ENCODE measurements at regions not wholly inside any gene's neighbourhood (a gene's known extent, or its start where the extent isn't known, plus 50 kb on each side); places are given as distances from the start of the nearest gene placed in this dataset.
"Not testable (repeated sequence)": the region's sequence is repeated elsewhere in the genome, so short reads cannot be mapped to it uniquely, and the experiment has no call there.

- no peak for DNase-seq
- intact Hi-C loops (cut with DNase I): no loop called here
Observed at GRCh38 chr12:83245156-83245555, 558.5 kb downstream of the TMTC2 start.

- intact Hi-C loops (cut with DNase I): no loop called here
- no peak for DNase-seq
Observed at GRCh38 chr12:83244001-83244400, 557.3 kb downstream of the TMTC2 start.

- intact Hi-C loops (cut with DNase I); DNase-seq: not testable (repeated sequence)
Observed at GRCh38 chr12:83233987-83234386, 547.3 kb downstream of the TMTC2 start.

- intact Hi-C loops (cut with DNase I); DNase-seq: not testable (repeated sequence)
Observed at GRCh38 chr12:83226960-83227359, 540.3 kb downstream of the TMTC2 start.

- no peak for DNase-seq
- intact Hi-C loops (cut with DNase I): no loop called here
Observed at GRCh38 chr12:83225806-83226205, 539.1 kb downstream of the TMTC2 start.

- no peak for DNase-seq
- intact Hi-C loops (cut with DNase I): no loop called here
Observed at GRCh38 chr12:83224012-83224411, 537.3 kb downstream of the TMTC2 start.

- intact Hi-C loops (cut with DNase I): no loop called here
- no peak for DNase-seq
Observed at GRCh38 chr12:83220774-83221173, 534.1 kb downstream of the TMTC2 start.

- intact Hi-C loops (cut with DNase I): no loop called here
- DNase-seq: no peak
Observed at GRCh38 chr12:83216230-83216629, 529.5 kb downstream of the TMTC2 start.

- intact Hi-C loops (cut with DNase I): no loop called here
- DNase-seq: no peak
Observed at GRCh38 chr12:83214185-83214584, 527.5 kb downstream of the TMTC2 start.

- no peak for DNase-seq
Observed at GRCh38 chr12:83210933-83211332, 524.2 kb downstream of the TMTC2 start.

GRCh38 chr12:83199069-83199468 lies 512.4 kb downstream of the TMTC2 start:
- no peak for DNase-seq
- intact Hi-C loops (cut with DNase I): no loop called here

More at GRCh38 chr12:83210933-83211332, 524.2 kb downstream of the TMTC2 start:
- intact Hi-C loops (cut with DNase I): no loop called here

- intact Hi-C loops (cut with DNase I): no loop called here
- DNase-seq: no peak
Observed at GRCh38 chr12:83198291-83199015, 511.7 kb downstream of the TMTC2 start.

GRCh38 chr12:83197483-83197914 lies 510.8 kb downstream of the TMTC2 start:
- intact Hi-C loops (cut with DNase I): no loop called here
- no peak for DNase-seq

GRCh38 chr12:83196694-83197350 lies 510.1 kb downstream of the TMTC2 start:
- no peak for DNase-seq
- intact Hi-C loops (cut with DNase I): no loop called here

- intact Hi-C loops (cut with DNase I): no loop called here
- no peak for DNase-seq
Observed at GRCh38 chr12:83190631-83191390, 504.1 kb downstream of the TMTC2 start.

GRCh38 chr12:83186419-83186818 lies 499.7 kb downstream of the TMTC2 start:
- no peak for DNase-seq
- intact Hi-C loops (cut with DNase I): no loop called here

GRCh38 chr12:83185241-83185640 lies 498.5 kb downstream of the TMTC2 start:
- intact Hi-C loops (cut with DNase I): no loop called here
- no peak for DNase-seq
